GM23338 (cell line): ENCODE measurements at regions not wholly inside any gene's neighbourhood (a gene's known extent, or its start where the extent isn't known, plus 50 kb on each side); places are given as distances from the start of the nearest gene placed in this dataset.

ENCODE experiments used
- CTCF ChIP-seq, 2 experiments: fragments of 200-600 bp in 1 of 2; sonication (generic) in 1 of 2; conservative IDR thresholded peaks; 2 replicates each; pipeline versions ENCODE4 v1.5.1 to v1.6.1; 2016 to 2017; ENCODE audit warnings: antibody characterized with exemption in 2 of 2, low read depth in 2 of 2, mild to moderate bottlenecking in 2 of 2, moderate library complexity in 1 of 2
- EZH2 ChIP-seq: fragments of 200-600 bp; sonication (generic); IDR thresholded peaks from one replicate; pipeline ENCODE4 v1.8.0; 2017; ENCODE audit warnings: antibody characterized with exemption, mild to moderate bottlenecking, low read depth; ENCODE audit not compliant: unreplicated experiment
- EZH2phosphoT487 ChIP-seq: fragments of 200-600 bp; sonication (generic); IDR thresholded peaks from one replicate; pipeline ENCODE4 v1.8.1; 2018; ENCODE audit warnings: antibody characterized with exemption; ENCODE audit not compliant: unreplicated experiment
- NANOG ChIP-seq: IDR thresholded peaks from 2 replicates; pipeline ENCODE4 v1.6.1; 2016; ENCODE audit warnings: antibody characterized with exemption, borderline replicate concordance
- POLR2AphosphoS5 ChIP-seq: IDR thresholded peaks from 2 replicates; pipeline ENCODE4 v1.6.1; 2016; ENCODE audit warnings: antibody characterized with exemption, low read depth
- TF ChIP-seq, protein P1 (sequence below): IDR thresholded peaks from 2 replicates; pipeline ENCODE4 v1.6.1; 2016; ENCODE audit warnings: antibody characterized with exemption

DNA sequence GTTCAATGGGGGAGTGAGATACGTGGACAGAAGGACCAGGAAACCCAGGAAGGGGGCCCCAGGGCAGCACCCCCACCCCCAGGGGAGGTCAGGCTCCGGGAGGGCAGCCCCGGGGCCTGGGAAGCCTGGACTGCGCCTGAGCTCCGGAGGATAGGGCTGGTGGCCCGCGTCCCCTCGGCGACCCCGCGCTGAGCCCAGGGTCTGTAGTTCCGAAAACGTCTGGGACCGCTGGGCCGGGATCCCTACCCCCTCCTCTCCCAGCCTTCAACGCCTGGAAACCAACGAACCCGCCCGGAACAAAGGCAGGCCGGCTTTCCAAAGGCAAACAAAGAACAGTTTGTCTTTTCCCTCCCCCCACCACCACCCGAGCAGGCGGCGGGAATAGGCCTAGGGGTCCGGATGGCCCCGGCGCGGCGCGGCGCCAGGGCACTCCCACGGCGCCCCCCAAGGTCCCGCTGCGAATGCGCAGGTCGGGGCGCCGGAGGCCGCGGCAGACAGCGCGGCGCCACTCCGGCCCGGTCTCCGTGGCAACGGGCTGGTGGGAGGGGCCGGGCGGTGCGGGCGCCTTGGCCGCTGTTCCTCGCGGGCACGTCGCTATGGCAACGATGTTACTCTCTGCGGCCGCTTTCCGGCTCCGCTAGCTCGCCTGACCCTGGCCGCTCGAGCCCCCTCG lies 58.5 kb downstream of the IGLL1 start:
- no peak for TF ChIP-seq POLR2AphosphoS5
- no peak for TF ChIP-seq CTCF (conservative IDR thresholded peaks at IDR 0.05; ENCODE audit: low read depth in 2 of 2)
- TF ChIP-seq NANOG, result no peak
- TF ChIP-seq EZH2phosphoT487, result no peak
- TF ChIP-seq, protein P1, sequence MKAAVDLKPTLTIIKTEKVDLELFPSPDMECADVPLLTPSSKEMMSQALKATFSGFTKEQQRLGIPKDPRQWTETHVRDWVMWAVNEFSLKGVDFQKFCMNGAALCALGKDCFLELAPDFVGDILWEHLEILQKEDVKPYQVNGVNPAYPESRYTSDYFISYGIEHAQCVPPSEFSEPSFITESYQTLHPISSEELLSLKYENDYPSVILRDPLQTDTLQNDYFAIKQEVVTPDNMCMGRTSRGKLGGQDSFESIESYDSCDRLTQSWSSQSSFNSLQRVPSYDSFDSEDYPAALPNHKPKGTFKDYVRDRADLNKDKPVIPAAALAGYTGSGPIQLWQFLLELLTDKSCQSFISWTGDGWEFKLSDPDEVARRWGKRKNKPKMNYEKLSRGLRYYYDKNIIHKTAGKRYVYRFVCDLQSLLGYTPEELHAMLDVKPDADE, result no peak
- no peak for TF ChIP-seq EZH2
